IMR-90 (cell line): ENCODE measurements at regions not wholly inside any gene's neighbourhood (a gene's known extent, or its start where the extent isn't known, plus 50 kb on each side); places are given as distances from the start of the nearest gene placed in this dataset.

ENCODE experiments used
- ATAC-seq: fragments of 200-7000 bp; cut with Tn5 transposase; 2 replicates; pipeline ENCODE4 v1.9.1; 2020; ENCODE audit warnings: low read depth, mild to moderate bottlenecking, moderate library complexity
- BruUV-seq: library from RNA; stranded (reverse); fragments of 400-500 nt; replicated peaks from 2 replicates; lab custom pipeline; 2021; lab: Mats Ljungman, UMichigan
- CTCF ChIA-PET: fragments of 300-600 bp; formaldehyde crosslinking; extraction: SDS; loops from one replicate; lab custom pipeline; 2021; ENCODE audit warnings: antibody characterized with exemption; lab: Yijun Ruan, JAX
- POLR2A ChIA-PET: fragments of 300-600 bp; sonication (Branson Sonifier 250); formaldehyde crosslinking; loops from one replicate; lab custom pipeline; 2022; ENCODE audit warnings: antibody characterized with exemption; ENCODE audit not compliant: unreplicated experiment; lab: Charles Lee
- DNase-seq: peaks from one replicate; pipeline ENCODE4 v3.0.0; 2013
- H2AFZ ChIP-seq: replicated peaks from 2 replicates; pipeline ENCODE3; 2013; ENCODE audit warnings: low read length, mild to moderate bottlenecking; ENCODE audit not compliant: poor library complexity
- H2AK5ac ChIP-seq: 2 replicates; pipeline ENCODE4 v1.6.1; 2013; ENCODE audit warnings: low read depth, low read length, inconsistent platforms
- H2AK9ac ChIP-seq: replicated peaks from 2 replicates; pipeline ENCODE3; 2013; ENCODE audit warnings: mild to moderate bottlenecking, low read depth, low read length, moderate library complexity; ENCODE audit not compliant: poor library complexity
- H2BK120ac ChIP-seq: 2 replicates; pipeline ENCODE4 v1.6.1; 2013; ENCODE audit warnings: low read depth, low read length, inconsistent platforms
- H2BK15ac ChIP-seq: 3 replicates; pipeline ENCODE4 v1.6.1; 2013; ENCODE audit warnings: low read depth, low read length, inconsistent platforms
- H2BK20ac ChIP-seq: 2 replicates; pipeline ENCODE4 v1.6.1; 2013; ENCODE audit warnings: low read depth, mild to moderate bottlenecking, inconsistent platforms, low read length, moderate library complexity
- H2BK5ac ChIP-seq: 2 replicates; pipeline ENCODE4 v1.6.1; 2013; ENCODE audit warnings: mild to moderate bottlenecking, low read depth, low read length, inconsistent platforms; ENCODE audit not compliant: poor library complexity, severe bottlenecking
- H3K14ac ChIP-seq: replicated peaks from 2 replicates; pipeline ENCODE4 v1.6.1; 2013; ENCODE audit warnings: low read depth, low read length, inconsistent platforms
- H3K18ac ChIP-seq: 2 replicates; pipeline ENCODE4 v1.6.1; 2013; ENCODE audit warnings: low read depth, low read length, control low read depth
- H3K23ac ChIP-seq: 2 replicates; pipeline ENCODE4 v1.6.1; 2013; ENCODE audit warnings: low read depth, low read length, inconsistent platforms
- H3K27ac ChIP-seq: 2 replicates; pipeline ENCODE4 v1.5.1; 2013; ENCODE audit warnings: mild to moderate bottlenecking, control low read depth, low read length; ENCODE audit not compliant: insufficient read depth
- H3K27me3 ChIP-seq: 2 replicates; pipeline ENCODE4 v1.6.1; 2013; ENCODE audit warnings: low read length; ENCODE audit not compliant: control insufficient read depth, insufficient read depth
- H3K36me3 ChIP-seq: 2 replicates; pipeline ENCODE4 v1.6.1; 2013; ENCODE audit warnings: low read length, mixed read lengths; ENCODE audit not compliant: control insufficient read depth, insufficient read depth
- H3K4ac ChIP-seq: 2 replicates; pipeline ENCODE4 v1.6.1; 2013; ENCODE audit warnings: low read depth, low read length, inconsistent platforms
- H3K4me1 ChIP-seq: 2 replicates; pipeline ENCODE4 v1.6.1; 2013; ENCODE audit warnings: low read length, mixed read lengths; ENCODE audit not compliant: control insufficient read depth, insufficient read depth
- H3K4me2 ChIP-seq: 2 replicates; pipeline ENCODE4 v1.6.1; 2013; ENCODE audit warnings: low read depth, mild to moderate bottlenecking, control low read depth, low read length, moderate library complexity
- H3K4me3 ChIP-seq: 2 replicates; pipeline ENCODE4 v1.5.1; 2013; ENCODE audit warnings: low read depth, mild to moderate bottlenecking, control low read depth, low read length, moderate library complexity; ENCODE audit not compliant: insufficient read depth
- H3K56ac ChIP-seq: 2 replicates; pipeline ENCODE4 v1.6.1; 2013; ENCODE audit warnings: low read length, inconsistent platforms; ENCODE audit not compliant: insufficient read depth; ENCODE audit errors: extremely low read depth
- H3K79me1 ChIP-seq, 2 experiments: 2 replicates each; pipeline ENCODE4 v1.6.1; 2013; ENCODE audit warnings: low read length in 2 of 2, inconsistent platforms in 1 of 2, low read depth in 1 of 2
- H3K9ac ChIP-seq: 2 replicates; pipeline ENCODE4 v1.6.1; 2013; ENCODE audit warnings: low read depth, low read length, control low read depth
- H3K9me1 ChIP-seq: 2 replicates; pipeline ENCODE4 v1.6.1; 2013; ENCODE audit warnings: low read length, inconsistent platforms; ENCODE audit not compliant: insufficient read depth
- H3K9me3 ChIP-seq: 2 replicates; pipeline ENCODE4 v1.6.1; 2013; ENCODE audit warnings: low read length; ENCODE audit not compliant: control insufficient read depth, insufficient read depth
- H4K20me1 ChIP-seq: 2 replicates; pipeline ENCODE4 v1.6.1; 2013; ENCODE audit warnings: low read length, inconsistent platforms; ENCODE audit not compliant: insufficient read depth
- H4K5ac ChIP-seq: 2 replicates; pipeline ENCODE4 v1.6.1; 2013; ENCODE audit warnings: mild to moderate bottlenecking, low read depth, low read length, control low read depth
- H4K8ac ChIP-seq, 2 experiments: 2 replicates each; pipeline ENCODE4 v1.6.1; 2013; ENCODE audit warnings: low read depth in 2 of 2, low read length in 2 of 2, control low read depth in 1 of 2, inconsistent platforms in 1 of 2
- H4K91ac ChIP-seq: 2 replicates; pipeline ENCODE4 v1.6.1; 2013; ENCODE audit warnings: low read depth, low read length, inconsistent platforms; ENCODE audit not compliant: insufficient read depth
- BHLHE40 ChIP-seq: fragments of 150-350 bp; IDR thresholded peaks from 2 replicates; pipeline ENCODE4 v1.6.1; 2016; ENCODE audit warnings: mild to moderate bottlenecking, low read depth, low read length
- CEBPB ChIP-seq: IDR thresholded peaks from 2 replicates; pipeline ENCODE4 v1.6.1; 2012; ENCODE audit warnings: low read depth, low read length, improper control_type of control experiment
- ELK1 ChIP-seq: fragments of 150-350 bp; IDR thresholded peaks from 2 replicates; pipeline ENCODE4 v1.6.1; 2016; ENCODE audit warnings: low read depth, mild to moderate bottlenecking, low read length, moderate library complexity, borderline replicate concordance
- FOS ChIP-seq: fragments of 150-350 bp; IDR thresholded peaks from 2 replicates; pipeline ENCODE4 v1.6.1; 2016; ENCODE audit warnings: low read depth, low read length
- MAFK ChIP-seq: IDR thresholded peaks from 2 replicates; pipeline ENCODE4 v1.6.1; 2012; ENCODE audit warnings: low read depth, low read length, improper control_type of control experiment
- MXI1 ChIP-seq: IDR thresholded peaks from 2 replicates; pipeline ENCODE4 v1.6.1; 2012; ENCODE audit warnings: low read depth, mild to moderate bottlenecking, low read length, moderate library complexity, borderline replicate concordance
- POLR2A ChIP-seq: IDR thresholded peaks from 2 replicates; pipeline ENCODE4 v1.6.1; 2012; ENCODE audit warnings: mild to moderate bottlenecking, low read depth, low read length
- RAD21 ChIP-seq: IDR thresholded peaks from 2 replicates; pipeline ENCODE4 v1.6.1; 2012; ENCODE audit warnings: low read length, improper control_type of control experiment
- RFX5 ChIP-seq: IDR thresholded peaks from 2 replicates; pipeline ENCODE4 v1.8.0; 2012; ENCODE audit warnings: low read depth, mild to moderate bottlenecking, low read length, moderate library complexity
- SMC3 ChIP-seq: fragments of 150-350 bp; IDR thresholded peaks from 2 replicates; pipeline ENCODE4 v1.6.1; 2016; ENCODE audit warnings: low read depth, mild to moderate bottlenecking, antibody characterized with exemption, low read length, moderate library complexity
- WGBS, 2 experiments: methylation state at CpG; one replicate each; pipeline versions ENCODE4 v1.1.5 to v1.1.7; 2013; ENCODE audit warnings: missing lambda C conversion rate in 2 of 2; ENCODE audit not compliant: insufficient read length in 1 of 2; ENCODE audit errors: extremely low coverage in 2 of 2; 5-methylcytosine and 5-hydroxymethylcytosine counted together
- dilution Hi-C: fragments of 300-500 bp; cut with HindIII; formaldehyde crosslinking; loops from one replicate; pipeline ENCODE4 v1.14.3; 2018; ENCODE audit warnings: low sequenced_read_pairs; ENCODE audit not compliant: unreplicated experiment
- in situ Hi-C: fragments of 300-500 bp; cut with MboI; formaldehyde crosslinking; loops from 3 replicates; pipeline ENCODE4 v1.14.3; 2019; ENCODE audit warnings: low sequenced_read_pairs, inconsistent platforms, mixed read lengths
- intact Hi-C: fragments of 100-400 bp; cut with micrococcal nuclease; formaldehyde crosslinking; loops from 2 replicates; pipeline ENCODE4 v1.10.0; 2022
- TF ChIP-seq, protein P1 (sequence below): conservative IDR thresholded peaks from 2 replicates; pipeline ENCODE4 v1.5.1; 2012; ENCODE audit warnings: mild to moderate bottlenecking, low read depth, low read length, improper control_type of control experiment
- TF ChIP-seq, protein P2 (sequence below): fragments of 150-350 bp; IDR thresholded peaks from 2 replicates; pipeline ENCODE4 v1.6.1; 2017; ENCODE audit warnings: mild to moderate bottlenecking, antibody characterized with exemption, low read length, low read depth

DNA sequence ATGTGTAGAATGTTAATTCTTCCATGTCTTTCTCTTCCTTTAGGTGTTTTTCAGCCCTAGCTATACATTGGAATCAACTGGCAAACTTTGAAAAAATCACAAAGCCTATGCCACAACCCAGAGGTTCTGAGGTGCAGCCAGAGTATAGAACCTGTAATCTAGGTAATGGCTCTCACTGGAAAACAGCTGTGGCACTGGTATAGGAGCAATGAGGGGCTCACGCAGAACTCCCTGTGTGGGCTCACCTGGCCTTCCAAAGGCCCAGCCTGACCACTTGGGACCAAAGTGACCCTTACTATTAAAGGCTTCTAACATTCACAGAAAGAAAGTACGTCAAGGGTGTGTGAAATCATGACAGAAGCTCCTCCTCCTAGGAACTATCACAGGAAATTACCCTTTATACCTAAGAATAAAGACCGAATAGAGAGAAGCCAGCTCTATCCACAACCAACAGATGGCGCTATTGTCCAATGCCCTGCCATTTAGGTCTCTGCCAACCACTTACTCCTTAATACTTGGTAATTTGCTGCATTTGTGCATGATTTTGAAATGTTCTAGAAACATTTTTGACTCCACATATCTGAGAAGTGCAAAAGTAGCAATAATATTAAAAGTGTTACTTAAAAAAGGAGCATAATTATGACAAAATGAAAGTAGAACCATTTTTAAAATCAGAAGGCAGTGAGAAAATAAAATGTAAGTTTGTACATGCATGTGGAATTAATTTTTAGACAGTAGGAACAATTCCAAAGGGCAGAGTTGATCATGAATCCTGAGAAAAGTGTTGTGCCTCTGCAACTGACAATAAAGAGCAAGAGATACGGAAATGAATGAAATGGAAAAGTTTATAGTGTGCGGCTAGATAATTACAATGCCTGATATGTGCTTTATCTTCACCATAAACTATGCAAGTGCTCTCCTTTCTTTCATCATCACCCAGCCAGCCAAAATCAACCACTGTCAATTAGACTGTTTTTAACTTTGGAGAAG, 93.1 kb upstream of the HAO2 start (continued):
- TF ChIP-seq MXI1 = no peak

DNA sequence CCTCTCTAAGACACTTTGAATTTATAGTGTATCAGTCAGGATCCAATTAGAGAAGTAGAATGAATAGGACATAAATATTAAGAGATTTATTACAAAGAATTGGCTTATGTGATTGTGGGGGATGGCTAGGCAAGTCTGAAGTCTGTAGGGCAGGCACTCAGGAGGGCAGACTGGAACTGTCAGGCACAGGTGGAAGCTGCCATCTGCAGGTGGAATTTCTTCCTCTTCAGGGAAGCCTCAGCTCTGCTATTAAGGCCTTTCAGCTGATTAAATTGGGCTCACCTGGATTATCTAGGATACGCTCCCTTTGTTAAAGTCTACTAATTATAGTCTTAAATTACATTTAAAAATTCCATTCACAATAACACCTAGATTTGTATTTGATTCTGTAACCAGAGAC, 92.0 kb upstream of the HAO2 start:
- Histone ChIP-seq H3K9me3 (no peaks in the 10 kb centered on the region), H3K27ac (no peak overlapping the region), H4K20me1 (no peaks in the 10 kb centered on the region), H3K4me2 (no peak overlapping the region), H3K27me3 (peaks cover 2% of the 10 kb centered on the region), H3K79me1 (no peaks in the 10 kb centered on the region), H4K5ac (no peak overlapping the region), H3K23ac (no peak overlapping the region), H2AFZ (no peak overlapping the region), H2BK5ac (no peak overlapping the region), H2BK120ac (no peak overlapping the region), H2BK15ac (no peak overlapping the region), H2AK9ac (no peak overlapping the region), H3K4me3 (no peak overlapping the region), H3K36me3 (no peaks in the 10 kb centered on the region), H3K56ac (no peak overlapping the region), H2AK5ac (no peak overlapping the region), H2BK20ac (no peak overlapping the region), H4K8ac (no peak overlapping the region), H3K4ac (no peak overlapping the region), H3K18ac (no peak overlapping the region), H3K14ac (no peak overlapping the region), H3K9ac (no peak overlapping the region), H4K91ac (no peak overlapping the region), H3K9me1 (no peaks in the 10 kb centered on the region), H3K4me1 (peaks cover 4% of the 10 kb centered on the region)
- no peak for ATAC-seq
- no CpG with 5 or more reads among the region's 1 CpG for WGBS, 2 experiments
- intact Hi-C loops = loop anchor here (5.0 kb wide), 2 partner anchors 134 to 1124 kb away; partner anchors contain the start of gene WARS2
- in situ Hi-C loops = loop anchor here (10.0 to 25.0 kb wide), 2 partner anchors 88 to 386 kb away; partner anchors contain the start of gene HAO2
- CTCF ChIA-PET = interaction anchor here (0.7 to 2.1 kb wide), 6 partner anchors 11 to 1684 kb away, joined by 3 to 8 read pairs (median 5); no protein-coding TSS in a partner anchor
- dilution Hi-C loops = no loop called here
- BruUV-seq = no TSS peak
- POLR2A ChIA-PET = no interaction called here
- no peak for TF ChIP-seq SMC3
- TF ChIP-seq MAFK = no peak
- TF ChIP-seq POLR2A = no peak
- no peak for TF ChIP-seq CEBPB
- TF ChIP-seq, protein P1, sequence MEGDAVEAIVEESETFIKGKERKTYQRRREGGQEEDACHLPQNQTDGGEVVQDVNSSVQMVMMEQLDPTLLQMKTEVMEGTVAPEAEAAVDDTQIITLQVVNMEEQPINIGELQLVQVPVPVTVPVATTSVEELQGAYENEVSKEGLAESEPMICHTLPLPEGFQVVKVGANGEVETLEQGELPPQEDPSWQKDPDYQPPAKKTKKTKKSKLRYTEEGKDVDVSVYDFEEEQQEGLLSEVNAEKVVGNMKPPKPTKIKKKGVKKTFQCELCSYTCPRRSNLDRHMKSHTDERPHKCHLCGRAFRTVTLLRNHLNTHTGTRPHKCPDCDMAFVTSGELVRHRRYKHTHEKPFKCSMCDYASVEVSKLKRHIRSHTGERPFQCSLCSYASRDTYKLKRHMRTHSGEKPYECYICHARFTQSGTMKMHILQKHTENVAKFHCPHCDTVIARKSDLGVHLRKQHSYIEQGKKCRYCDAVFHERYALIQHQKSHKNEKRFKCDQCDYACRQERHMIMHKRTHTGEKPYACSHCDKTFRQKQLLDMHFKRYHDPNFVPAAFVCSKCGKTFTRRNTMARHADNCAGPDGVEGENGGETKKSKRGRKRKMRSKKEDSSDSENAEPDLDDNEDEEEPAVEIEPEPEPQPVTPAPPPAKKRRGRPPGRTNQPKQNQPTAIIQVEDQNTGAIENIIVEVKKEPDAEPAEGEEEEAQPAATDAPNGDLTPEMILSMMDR = no peak
- no peak for TF ChIP-seq RAD21
- TF ChIP-seq FOS = no peak
- no peak for TF ChIP-seq ELK1
- TF ChIP-seq BHLHE40 = no peak
- TF ChIP-seq, protein P2, sequence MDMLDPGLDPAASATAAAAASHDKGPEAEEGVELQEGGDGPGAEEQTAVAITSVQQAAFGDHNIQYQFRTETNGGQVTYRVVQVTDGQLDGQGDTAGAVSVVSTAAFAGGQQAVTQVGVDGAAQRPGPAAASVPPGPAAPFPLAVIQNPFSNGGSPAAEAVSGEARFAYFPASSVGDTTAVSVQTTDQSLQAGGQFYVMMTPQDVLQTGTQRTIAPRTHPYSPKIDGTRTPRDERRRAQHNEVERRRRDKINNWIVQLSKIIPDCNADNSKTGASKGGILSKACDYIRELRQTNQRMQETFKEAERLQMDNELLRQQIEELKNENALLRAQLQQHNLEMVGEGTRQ = no peak
- no peak for TF ChIP-seq RFX5
- TF ChIP-seq MXI1 = no peak
- no peak for DNase-seq
